Activated B cell treated with CpG ODN at 0.5 μM for 24 hours (primary cell): ENCODE measurements at regions not wholly inside any gene's neighbourhood (a gene's known extent, or its start where the extent isn't known, plus 50 kb on each side); places are given as distances from the start of the nearest gene placed in this dataset.

ENCODE experiments used
- ATAC-seq: fragments of 200-7000 bp; cut with Tn5 transposase; one replicate; pipeline ENCODE4 v1.10.0; 2021; ENCODE audit warnings: low read depth, mild to moderate bottlenecking, moderate library complexity
- CTCF ChIA-PET: fragments of 350-600 bp; sonication (Branson Sonifier 250); formaldehyde crosslinking; loops from one replicate; lab custom pipeline; 2021; ENCODE audit warnings: antibody characterized with exemption; lab: Charles Lee
- POLR2A ChIA-PET: fragments of 350-600 bp; sonication (Branson Sonifier 250); formaldehyde crosslinking; loops from one replicate; lab custom pipeline; 2021; ENCODE audit warnings: antibody characterized with exemption; lab: Charles Lee
- DNase-seq: peaks from one replicate; pipeline ENCODE4 v3.0.0; 2022
- H3K27ac Mint-ChIP-seq: one replicate; pipeline ENCODE4 v1.8.0; 2020; ENCODE audit warnings: mixed read lengths
- H3K27me3 Mint-ChIP-seq: one replicate; pipeline ENCODE4 v1.8.0; 2021; ENCODE audit warnings: mixed read lengths
- H3K36me3 Mint-ChIP-seq: one replicate; pipeline ENCODE4 v1.8.0; 2021; ENCODE audit warnings: low read depth, mixed read lengths
- H3K4me1 Mint-ChIP-seq: one replicate; pipeline ENCODE4 v1.8.0; 2021; ENCODE audit warnings: mixed read lengths
- H3K4me3 Mint-ChIP-seq: one replicate; pipeline ENCODE4 v1.8.0; 2020; ENCODE audit warnings: mild to moderate bottlenecking, mixed read lengths
- H3K9me3 Mint-ChIP-seq: one replicate; pipeline ENCODE4 v1.8.0; 2020; ENCODE audit warnings: mixed read lengths
- CTCF ChIP-seq: fragments of 200-600 bp; IDR thresholded peaks from one replicate; pipeline ENCODE4 v1.8.0; 2022; ENCODE audit warnings: antibody characterized with exemption, mild to moderate bottlenecking
- intact Hi-C: fragments of 100-400 bp; cut with micrococcal nuclease; formaldehyde crosslinking; loops from one replicate; pipeline ENCODE4 v1.15.1; 2024

GRCh38 chr5:114700823-114701222 lies 339.0 kb downstream of the KCNN2 start:
- Mint-ChIP-seq H3K27me3 (no peaks in the 10 kb centered on the region), H3K4me1 (no peaks in the 10 kb centered on the region), H3K9me3 (no peaks in the 10 kb centered on the region), H3K36me3 (no peaks in the 10 kb centered on the region), H3K27ac (no peak overlapping the region), H3K4me3 (no peak overlapping the region)
- ChIA-PET CTCF (no interaction called here), POLR2A (no interaction called here)
- intact Hi-C loops, result no loop called here
- DNase-seq, result no peak
- TF ChIP-seq CTCF, result no peak
- ATAC-seq, result no peak

- TF ChIP-seq CTCF, result no peak
- POLR2A ChIA-PET, result no interaction called here
- Mint-ChIP-seq H3K4me1 (no peaks in the 10 kb centered on the region), H3K27me3 (no peaks in the 10 kb centered on the region), H3K36me3 (no peaks in the 10 kb centered on the region), H3K4me3 (no peak overlapping the region), H3K27ac (no peak overlapping the region), H3K9me3 (no peaks in the 10 kb centered on the region)
- DNase-seq, result no peak
- ATAC-seq, result no peak
- intact Hi-C loops, result no loop called here
- CTCF ChIA-PET, result no interaction called here
Observed at GRCh38 chr5:114695292-114695904, 333.5 kb downstream of the KCNN2 start.

- H3K27me3 Mint-ChIP-seq, result no peaks in the 10 kb centered on the region
- no peak overlapping the region for H3K4me3 Mint-ChIP-seq
- no peaks in the 10 kb centered on the region for H3K9me3 Mint-ChIP-seq
- CTCF ChIA-PET, result no interaction called here
- POLR2A ChIA-PET, result no interaction called here
- no peak for ATAC-seq
- TF ChIP-seq CTCF, result no peak
- H3K27ac Mint-ChIP-seq, result no peak overlapping the region
- intact Hi-C loops, result no loop called here
- no peaks in the 10 kb centered on the region for H3K36me3 Mint-ChIP-seq
- H3K4me1 Mint-ChIP-seq, result no peaks in the 10 kb centered on the region
- DNase-seq, result no peak
Observed at GRCh38 chr5:114686356-114686755, 324.5 kb downstream of the KCNN2 start.

- Mint-ChIP-seq H3K27me3 (no peaks in the 10 kb centered on the region), H3K36me3 (no peaks in the 10 kb centered on the region), H3K4me1 (no peaks in the 10 kb centered on the region), H3K4me3 (no peak overlapping the region), H3K9me3 (no peaks in the 10 kb centered on the region), H3K27ac (no peak overlapping the region)
- no peak for TF ChIP-seq CTCF
- CTCF ChIA-PET, result no interaction called here
- POLR2A ChIA-PET, result no interaction called here
- ATAC-seq (no peak), DNase-seq (no peak)
- intact Hi-C loops, result no loop called here
Observed at GRCh38 chr5:114678778-114679177, 316.9 kb downstream of the KCNN2 start.

- no peaks in the 10 kb centered on the region for H3K36me3 Mint-ChIP-seq
- ChIA-PET CTCF (no interaction called here), POLR2A (no interaction called here)
- H3K27ac Mint-ChIP-seq, result no peak overlapping the region
- H3K27me3 Mint-ChIP-seq, result no peaks in the 10 kb centered on the region
- DNase-seq, result no peak
- no peaks in the 10 kb centered on the region for H3K9me3 Mint-ChIP-seq
- H3K4me1 Mint-ChIP-seq, result no peaks in the 10 kb centered on the region
- H3K4me3 Mint-ChIP-seq, result no peak overlapping the region
- intact Hi-C loops, result no loop called here
- ATAC-seq, result no peak
- no peak for TF ChIP-seq CTCF
Observed at GRCh38 chr5:114665551-114665950, 303.7 kb downstream of the KCNN2 start.
